Right lobe of liver (tissue), 4 donors: ENCODE measurements at regions not wholly inside any gene's neighbourhood (a gene's known extent, or its start where the extent isn't known, plus 50 kb on each side); places are given as distances from the start of the nearest gene placed in this dataset.

ENCODE experiments used
- POLR2A ChIP-seq: fragments of 450-650 bp; IDR thresholded peaks from one replicate; pipeline ENCODE4 v1.6.1; 2017; ENCODE audit warnings: antibody characterized with exemption, mild to moderate bottlenecking
- TF ChIP-seq, protein P1 (sequence below), 4 donors: fragments of 200-600 bp in 3 of 4; fragments of 450-650 bp in 1 of 4; IDR thresholded peaks; one replicate each; pipeline versions ENCODE4 v1.5.1 to v1.8.0; 2016 to 2022; ENCODE audit warnings: antibody characterized with exemption in 4 of 4, mild to moderate bottlenecking in 2 of 4
- donor health status: DM: no; HTN: no; CAD: no.
- donor health status: DM: no; HTN: no; CAD: no.
- donor health status: DM: no; HTN: yes; CAD: no.

DNA sequence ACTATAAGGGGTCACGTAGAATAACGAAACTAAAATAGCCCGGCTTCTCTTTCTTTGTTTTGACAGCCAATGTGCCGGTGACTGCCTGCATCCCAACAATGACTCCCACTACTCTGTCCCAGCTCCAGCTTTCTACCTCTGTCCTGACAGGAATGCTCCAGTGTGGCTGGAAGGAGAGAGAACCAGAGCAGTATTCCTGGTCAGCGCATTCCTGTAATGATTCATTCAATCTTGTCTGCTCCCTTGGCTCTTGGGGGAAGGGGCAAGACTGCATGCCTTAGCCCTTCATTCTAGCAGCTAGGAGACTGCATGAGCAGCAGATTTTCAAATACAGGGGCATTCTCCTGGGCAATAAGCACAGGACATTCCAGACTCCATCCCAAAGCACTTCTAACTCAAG lies 132.1 kb upstream of the PRMT6 start:
- TF ChIP-seq, protein P1, sequence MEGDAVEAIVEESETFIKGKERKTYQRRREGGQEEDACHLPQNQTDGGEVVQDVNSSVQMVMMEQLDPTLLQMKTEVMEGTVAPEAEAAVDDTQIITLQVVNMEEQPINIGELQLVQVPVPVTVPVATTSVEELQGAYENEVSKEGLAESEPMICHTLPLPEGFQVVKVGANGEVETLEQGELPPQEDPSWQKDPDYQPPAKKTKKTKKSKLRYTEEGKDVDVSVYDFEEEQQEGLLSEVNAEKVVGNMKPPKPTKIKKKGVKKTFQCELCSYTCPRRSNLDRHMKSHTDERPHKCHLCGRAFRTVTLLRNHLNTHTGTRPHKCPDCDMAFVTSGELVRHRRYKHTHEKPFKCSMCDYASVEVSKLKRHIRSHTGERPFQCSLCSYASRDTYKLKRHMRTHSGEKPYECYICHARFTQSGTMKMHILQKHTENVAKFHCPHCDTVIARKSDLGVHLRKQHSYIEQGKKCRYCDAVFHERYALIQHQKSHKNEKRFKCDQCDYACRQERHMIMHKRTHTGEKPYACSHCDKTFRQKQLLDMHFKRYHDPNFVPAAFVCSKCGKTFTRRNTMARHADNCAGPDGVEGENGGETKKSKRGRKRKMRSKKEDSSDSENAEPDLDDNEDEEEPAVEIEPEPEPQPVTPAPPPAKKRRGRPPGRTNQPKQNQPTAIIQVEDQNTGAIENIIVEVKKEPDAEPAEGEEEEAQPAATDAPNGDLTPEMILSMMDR (IDR thresholded peaks at IDR 0.05) = no peak
- TF ChIP-seq POLR2A = no peak
